ENCODE measurements at regions not wholly inside any gene's neighbourhood (a gene's known extent, or its start where the extent isn't known, plus 50 kb on each side); places are given as distances from the start of the nearest gene placed in this dataset.

DNA sequence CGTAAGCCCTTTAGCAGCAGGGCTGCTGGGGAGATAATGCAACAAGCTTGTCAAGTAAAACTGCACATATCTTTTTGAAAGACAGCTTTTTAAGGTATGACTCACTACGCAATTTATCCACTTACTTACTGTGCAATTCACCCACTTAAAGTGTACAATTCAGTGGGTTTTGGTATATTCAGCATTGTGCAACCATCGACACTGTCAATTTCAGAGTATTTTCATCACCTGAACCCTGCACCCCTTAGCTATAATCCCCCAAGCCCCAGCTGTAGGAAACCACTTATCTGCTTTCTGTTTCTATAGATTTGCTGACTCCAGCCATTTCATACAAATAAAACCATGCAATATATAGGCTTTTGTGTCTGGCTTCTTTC, 168.0 kb downstream of the PTPN20 start:
- H3K27ac Mint-ChIP-seq, result no peak overlapping the region
- ChIA-PET CTCF (interaction anchor here (0.6 kb wide), 1 partner anchor 25 kb away, joined by 3 read pairs; no protein-coding TSS in a partner anchor), POLR2A (no interaction called here)
- H3K27me3 Mint-ChIP-seq, result no peaks in the 10 kb centered on the region
- no peak for DNase-seq
- peak; percentile 21 for ATAC-seq
- no peaks in the 10 kb centered on the region for H3K9me3 Mint-ChIP-seq (ENCODE audit: low read depth)
- intact Hi-C loops (cut with DNase I, micrococcal nuclease), result no loop called here
- H3K4me1 Mint-ChIP-seq, result peaks cover 13% of the 10 kb centered on the region
- no peak overlapping the region for H3K4me3 Mint-ChIP-seq
- no peaks in the 10 kb centered on the region for H3K36me3 Mint-ChIP-seq (ENCODE audit: low read depth)

DNA sequence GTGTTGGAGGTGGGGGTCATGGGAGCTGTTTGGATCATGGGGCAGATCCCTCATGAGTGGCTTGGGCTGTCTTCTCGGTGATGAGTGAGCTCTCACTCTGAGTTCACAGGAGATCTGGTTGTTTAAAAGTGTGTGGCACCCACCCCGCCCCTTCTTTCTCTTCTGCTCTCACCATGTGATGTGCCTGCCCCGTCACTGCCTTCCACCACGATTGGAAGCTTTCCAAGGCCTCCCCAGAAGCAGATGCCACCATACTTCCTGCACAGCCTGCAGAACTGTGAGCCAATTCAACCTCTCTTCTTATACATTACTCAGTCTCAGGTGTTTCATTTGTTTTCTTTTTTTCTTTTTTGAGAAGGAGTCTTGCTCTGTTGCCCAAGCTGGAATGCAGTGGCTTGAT, 170.0 kb downstream of the PTPN20 start:
- peak; percentile 64 for ATAC-seq
- intact Hi-C loops (cut with DNase I, micrococcal nuclease), result no loop called here
- peaks cover 13% of the 10 kb centered on the region for H3K4me1 Mint-ChIP-seq
- ChIA-PET CTCF (interaction anchor here (0.7 kb wide), 1 partner anchor 357 kb away, joined by 3 read pairs; no protein-coding TSS in a partner anchor), POLR2A (interaction anchor here (0.6 kb wide), 1 partner anchor 230 kb away, joined by 3 read pairs; no protein-coding TSS in a partner anchor)
- no peaks in the 10 kb centered on the region for H3K9me3 Mint-ChIP-seq (ENCODE audit: low read depth)
- no peak overlapping the region for H3K4me3 Mint-ChIP-seq
- peak; percentile 38 for DNase-seq
- H3K36me3 Mint-ChIP-seq (ENCODE audit: low read depth), result no peaks in the 10 kb centered on the region
- no peak overlapping the region for H3K27ac Mint-ChIP-seq
- H3K27me3 Mint-ChIP-seq, result no peaks in the 10 kb centered on the region

GRCh38 chr10:47082055-47082784, 171.0 kb downstream of the PTPN20 start:
- Mint-ChIP-seq H3K27me3 (no peaks in the 10 kb centered on the region), H3K4me3 (no peak overlapping the region), H3K9me3 (ENCODE audit: low read depth) (no peaks in the 10 kb centered on the region), H3K36me3 (ENCODE audit: low read depth) (no peaks in the 10 kb centered on the region), H3K27ac (no peak overlapping the region), H3K4me1 (peaks cover 8% of the 10 kb centered on the region)
- intact Hi-C loops (cut with DNase I, micrococcal nuclease), result no loop called here
- CTCF ChIA-PET, result interaction anchor here (1.3 to 1.4 kb wide), 2 partner anchors 34 to 178 kb away, joined by 4 to 5 read pairs; no protein-coding TSS in a partner anchor
- DNase-seq (no peak), ATAC-seq (no peak)
- POLR2A ChIA-PET, result interaction anchor here (0.6 kb wide), 1 partner anchor 229 kb away, joined by 3 read pairs; no protein-coding TSS in a partner anchor

- no peak for ATAC-seq
- ChIA-PET CTCF (interaction anchor here (0.7 kb wide), 1 partner anchor 198 kb away, joined by 3 read pairs; no protein-coding TSS in a partner anchor), POLR2A (no interaction called here)
- Mint-ChIP-seq H3K27me3 (no peaks in the 10 kb centered on the region), H3K4me1 (peaks cover 8% of the 10 kb centered on the region), H3K9me3 (ENCODE audit: low read depth) (no peaks in the 10 kb centered on the region), H3K4me3 (no peak overlapping the region), H3K36me3 (ENCODE audit: low read depth) (no peaks in the 10 kb centered on the region), H3K27ac (no peak overlapping the region)
- DNase-seq, result no peak
- intact Hi-C loops (cut with DNase I, micrococcal nuclease), result no loop called here
Measured at GRCh38 chr10:47087667-47088066, 176.4 kb downstream of the PTPN20 start.

- ATAC-seq (no peak), DNase-seq (no peak)
- Mint-ChIP-seq H3K36me3 (ENCODE audit: low read depth) (no peaks in the 10 kb centered on the region), H3K9me3 (ENCODE audit: low read depth) (no peaks in the 10 kb centered on the region), H3K27me3 (no peaks in the 10 kb centered on the region), H3K4me1 (peaks cover 8% of the 10 kb centered on the region), H3K4me3 (no peak overlapping the region), H3K27ac (no peak overlapping the region)
- ChIA-PET CTCF (no interaction called here), POLR2A (no interaction called here)
- intact Hi-C loops (cut with DNase I, micrococcal nuclease), result no loop called here
Measured at GRCh38 chr10:47088656-47089354, 177.6 kb downstream of the PTPN20 start.

GRCh38 chr10:47090042-47090441, 178.8 kb downstream of the PTPN20 start:
- H3K9me3 Mint-ChIP-seq (ENCODE audit: low read depth), result no peaks in the 10 kb centered on the region
- DNase-seq (no peak), ATAC-seq (no peak)
- H3K36me3 Mint-ChIP-seq (ENCODE audit: low read depth), result no peaks in the 10 kb centered on the region
- no peaks in the 10 kb centered on the region for H3K27me3 Mint-ChIP-seq
- intact Hi-C loops (cut with DNase I, micrococcal nuclease), result no loop called here
- ChIA-PET CTCF (interaction anchor here (0.7 kb wide), 1 partner anchor 19 kb away, joined by 3 read pairs; no protein-coding TSS in a partner anchor), POLR2A (no interaction called here)
- H3K27ac Mint-ChIP-seq, result no peak overlapping the region
- peaks cover 8% of the 10 kb centered on the region for H3K4me1 Mint-ChIP-seq
- no peak overlapping the region for H3K4me3 Mint-ChIP-seq

DNA sequence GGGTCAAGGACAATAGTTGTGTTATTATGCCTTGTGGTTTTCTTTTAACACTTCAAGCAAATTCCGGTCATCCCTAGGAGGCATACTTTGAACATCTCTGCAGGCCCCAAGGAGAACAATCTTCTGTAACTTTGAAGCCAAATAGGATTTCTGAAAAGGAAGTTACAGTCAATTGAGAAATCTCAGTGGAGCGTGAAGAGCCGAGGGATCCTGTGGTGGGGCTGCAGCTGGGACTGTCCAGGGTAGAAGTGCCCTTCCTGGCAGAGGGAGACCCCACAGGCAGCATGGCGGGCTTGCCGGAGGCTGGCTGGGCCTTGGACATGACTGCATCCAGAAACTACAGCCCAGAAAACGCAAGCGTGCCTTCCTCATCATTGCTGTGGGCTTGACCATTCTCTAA, 179.7 kb downstream of the PTPN20 start:
- no peaks in the 10 kb centered on the region for H3K36me3 Mint-ChIP-seq (ENCODE audit: low read depth)
- no peaks in the 10 kb centered on the region for H3K9me3 Mint-ChIP-seq (ENCODE audit: low read depth)
- ChIA-PET CTCF (interaction anchor here (0.7 kb wide), 1 partner anchor 18 kb away, joined by 3 read pairs; no protein-coding TSS in a partner anchor), POLR2A (no interaction called here)
- H3K27me3 Mint-ChIP-seq, result no peaks in the 10 kb centered on the region
- no peak overlapping the region for H3K27ac Mint-ChIP-seq
- DNase-seq (no peak), ATAC-seq (no peak)
- peaks cover 8% of the 10 kb centered on the region for H3K4me1 Mint-ChIP-seq
- intact Hi-C loops (cut with DNase I, micrococcal nuclease), result no loop called here
- no peak overlapping the region for H3K4me3 Mint-ChIP-seq

GRCh38 chr10:47091421-47091820, 180.2 kb downstream of the PTPN20 start:
- H3K9me3 Mint-ChIP-seq (ENCODE audit: low read depth), result no peaks in the 10 kb centered on the region
- ChIA-PET POLR2A (no interaction called here), CTCF (interaction anchor here (0.7 kb wide), 1 partner anchor 15 kb away, joined by 3 read pairs; no protein-coding TSS in a partner anchor)

DNA sequence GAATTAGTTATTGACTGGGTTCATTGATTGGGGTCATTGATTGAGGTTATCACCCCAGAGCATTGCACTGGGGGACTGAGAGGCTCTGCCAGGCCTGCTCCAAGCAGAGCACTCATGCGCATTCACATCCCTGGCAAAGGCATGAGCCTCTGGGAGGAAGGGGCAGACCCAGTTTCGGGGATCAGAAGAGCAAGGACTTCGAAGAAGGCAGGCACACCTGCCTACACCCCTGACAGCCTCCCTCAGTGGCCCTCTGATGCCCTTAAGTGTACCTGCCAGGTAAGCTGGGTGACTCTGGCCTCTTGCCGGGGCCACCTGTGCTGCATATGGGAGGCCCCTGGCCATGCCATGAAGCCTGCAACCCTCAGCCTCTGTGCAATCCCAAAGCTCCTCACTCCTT, 181.1 kb downstream of the PTPN20 start:
- Mint-ChIP-seq H3K4me3 (no peak overlapping the region), H3K9me3 (ENCODE audit: low read depth) (no peaks in the 10 kb centered on the region), H3K36me3 (ENCODE audit: low read depth) (no peaks in the 10 kb centered on the region), H3K27ac (no peak overlapping the region), H3K4me1 (peaks cover 8% of the 10 kb centered on the region), H3K27me3 (no peaks in the 10 kb centered on the region)
- intact Hi-C loops (cut with DNase I, micrococcal nuclease), result no loop called here
- ChIA-PET CTCF (no interaction called here), POLR2A (no interaction called here)
- no peak for ATAC-seq
- no peak for DNase-seq

More at GRCh38 chr10:47091421-47091820, 180.2 kb downstream of the PTPN20 start:
- intact Hi-C loops (cut with DNase I, micrococcal nuclease), result no loop called here
- H3K4me1 Mint-ChIP-seq, result peaks cover 8% of the 10 kb centered on the region
- H3K27ac Mint-ChIP-seq, result no peak overlapping the region
- H3K27me3 Mint-ChIP-seq, result no peaks in the 10 kb centered on the region
- DNase-seq (no peak), ATAC-seq (no peak)
- no peak overlapping the region for H3K4me3 Mint-ChIP-seq
- no peaks in the 10 kb centered on the region for H3K36me3 Mint-ChIP-seq (ENCODE audit: low read depth)

DNA sequence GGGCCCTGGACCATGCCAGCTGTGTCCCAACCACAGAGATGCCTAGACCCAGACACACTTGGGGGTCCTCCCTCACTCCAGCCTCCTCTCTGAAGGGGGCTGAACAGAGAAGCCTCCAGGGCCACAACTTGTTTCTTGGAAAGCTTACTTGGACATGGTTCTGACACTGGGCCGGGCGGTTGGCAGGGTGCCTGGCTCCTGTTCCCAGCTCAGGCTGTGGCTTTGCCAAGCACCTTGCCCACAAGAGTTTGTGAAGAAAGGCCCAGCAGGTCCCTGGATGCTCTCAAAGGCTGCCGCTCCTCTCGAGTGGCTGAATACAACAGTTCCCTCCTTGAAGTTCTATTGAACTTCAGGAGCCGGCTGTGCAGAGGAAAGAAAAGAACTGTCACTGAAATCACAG, 181.6 kb downstream of the PTPN20 start:
- POLR2A ChIA-PET, result no interaction called here
- Mint-ChIP-seq H3K27ac (no peak overlapping the region), H3K36me3 (ENCODE audit: low read depth) (no peaks in the 10 kb centered on the region), H3K9me3 (ENCODE audit: low read depth) (no peaks in the 10 kb centered on the region), H3K4me1 (peaks cover 4% of the 10 kb centered on the region), H3K27me3 (no peaks in the 10 kb centered on the region), H3K4me3 (no peak overlapping the region)
- CTCF ChIA-PET, result no interaction called here
- no peak for ATAC-seq
- intact Hi-C loops (cut with DNase I, micrococcal nuclease), result no loop called here
- DNase-seq, result no peak

- no peak overlapping the region for H3K27ac Mint-ChIP-seq
- no peaks in the 10 kb centered on the region for H3K4me1 Mint-ChIP-seq
- CTCF ChIA-PET, result interaction anchor here (0.6 kb wide), 1 partner anchor 268 kb away, joined by 3 read pairs; no protein-coding TSS in a partner anchor
- no peak overlapping the region for H3K4me3 Mint-ChIP-seq
- H3K36me3 Mint-ChIP-seq (ENCODE audit: low read depth), result no peaks in the 10 kb centered on the region
- no peaks in the 10 kb centered on the region for H3K9me3 Mint-ChIP-seq (ENCODE audit: low read depth)
- H3K27me3 Mint-ChIP-seq, result no peaks in the 10 kb centered on the region
- DNase-seq (no peak), ATAC-seq (no peak)
- intact Hi-C loops (cut with DNase I, micrococcal nuclease), result no loop called here
- POLR2A ChIA-PET, result no interaction called here
Measured at GRCh38 chr10:47094126-47094525, 182.9 kb downstream of the PTPN20 start.

DNA sequence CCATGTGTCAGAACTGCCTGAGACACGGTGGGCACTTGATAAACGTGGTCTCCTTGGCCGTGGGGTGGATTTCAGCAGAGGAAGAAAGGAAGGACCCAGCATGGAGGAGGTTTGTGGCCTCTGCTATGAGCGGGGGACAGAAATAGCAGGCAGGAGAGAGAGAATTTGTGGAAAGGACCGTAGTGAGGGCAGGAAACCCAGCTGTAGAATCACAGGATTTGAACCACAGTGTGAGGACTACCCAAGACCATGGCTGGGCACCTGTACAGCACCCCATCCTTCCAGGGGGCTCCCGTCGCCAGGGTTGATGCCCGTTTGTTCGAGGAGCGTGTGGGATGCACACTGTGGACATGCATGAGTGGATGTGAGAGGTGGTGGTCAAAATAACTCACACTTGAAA, 183.4 kb downstream of the PTPN20 start:
- Mint-ChIP-seq H3K4me3 (no peak overlapping the region), H3K4me1 (no peaks in the 10 kb centered on the region), H3K27me3 (no peaks in the 10 kb centered on the region), H3K36me3 (ENCODE audit: low read depth) (no peaks in the 10 kb centered on the region), H3K27ac (no peak overlapping the region), H3K9me3 (ENCODE audit: low read depth) (no peaks in the 10 kb centered on the region)
- ATAC-seq, result no peak
- DNase-seq, result no peak
- ChIA-PET POLR2A (no interaction called here), CTCF (no interaction called here)
- intact Hi-C loops (cut with DNase I, micrococcal nuclease), result no loop called here
